Gastroesophageal sphincter (tissue), 4 donors: ENCODE measurements at regions not wholly inside any gene's neighbourhood (a gene's known extent, or its start where the extent isn't known, plus 50 kb on each side); places are given as distances from the start of the nearest gene placed in this dataset.

Source experiments
- ATAC-seq: fragments of 150-250 bp; one replicate; pipeline ENCODE4 v1.9.1; 2016; ENCODE audit warnings: mild to moderate bottlenecking, moderate library complexity
- H3K27ac ChIP-seq, 4 donors: fragments of 200-600 bp; sonication (generic) in 3 of 4; 1 replicate in 3 of 4; 2 replicates in 1 of 4; pipeline ENCODE4 v1.5.1; 2016 to 2019
- H3K27me3 ChIP-seq: fragments of 200-600 bp; sonication (generic); one replicate; pipeline ENCODE4 v1.5.1; 2019
- H3K36me3 ChIP-seq, 2 donors: fragments of 200-600 bp; sonication (generic); one replicate each; pipeline ENCODE4 v1.5.1; 2019; ENCODE audit warnings: control low read depth in 1 of 2
- H3K4me1 ChIP-seq, 3 donors: fragments of 200-600 bp; sonication (generic); 1 replicate in 2 of 3; 2 replicates in 1 of 3; pipeline ENCODE4 v1.5.1; 2016 to 2019; ENCODE audit warnings: control low read depth in 2 of 3
- H3K4me3 ChIP-seq, 2 donors: fragments of 200-600 bp; sonication (generic); one replicate each; pipeline ENCODE4 v1.5.1; 2019; ENCODE audit warnings: mild to moderate bottlenecking in 1 of 2, moderate library complexity in 1 of 2
- H3K9me3 ChIP-seq, 3 donors: fragments of 200-600 bp; sonication (generic); one replicate each; pipeline ENCODE4 v1.5.1; 2017 to 2019; ENCODE audit warnings: control low read depth in 2 of 3
- CTCF ChIP-seq, 4 experiments: fragments of 200-600 bp in 2 of 4; fragments of 450-650 bp in 2 of 4; sonication (generic) in 1 of 4; IDR thresholded peaks; one replicate each; pipeline ENCODE4 v1.5.1; 2017 to 2019; ENCODE audit warnings: antibody characterized with exemption in 4 of 4, mild to moderate bottlenecking in 2 of 4, moderate library complexity in 2 of 4
- EP300 ChIP-seq: sonication (generic); formaldehyde crosslinking; IDR thresholded peaks from one replicate; pipeline ENCODE4 v1.6.1; 2017; ENCODE audit warnings: antibody characterized with exemption, mild to moderate bottlenecking
- POLR2A ChIP-seq, 2 donors: fragments of 450-650 bp; IDR thresholded peaks; one replicate each; pipeline ENCODE4 v1.6.1; 2017; ENCODE audit warnings: antibody characterized with exemption in 2 of 2, mild to moderate bottlenecking in 2 of 2, moderate library complexity in 1 of 2
- POLR2AphosphoS5 ChIP-seq: sonication (generic); formaldehyde crosslinking; IDR thresholded peaks from one replicate; pipeline ENCODE4 v1.6.1; 2017; ENCODE audit warnings: antibody characterized with exemption
- WGBS, 2 donors: methylation state at CpG; one replicate each; pipeline ENCODE4 v1.1.5; 2018; ENCODE audit warnings: low coverage in 1 of 2; 5-methylcytosine and 5-hydroxymethylcytosine counted together

- Histone ChIP-seq H3K27ac (no peak overlapping the region), H3K4me1 (no peaks in the 10 kb centered on the region), H3K27me3 (no peaks in the 10 kb centered on the region), H3K4me3 (no peak overlapping the region), H3K36me3 (no peaks in the 10 kb centered on the region), H3K9me3 (no peaks in the 10 kb centered on the region)
- no peak for ATAC-seq
- whole genome bisulfite sequencing, 2 donors: 71 to 72% methylated on average over 2 of the region's 2 CpGs
- no peak for TF ChIP-seq POLR2AphosphoS5
- TF ChIP-seq CTCF (IDR thresholded peaks at IDR 0.05): no peak
- TF ChIP-seq POLR2A (IDR thresholded peaks at IDR 0.05): no peak
- no peak for TF ChIP-seq EP300
These were observed 102.6 kb upstream of the RRP15 start for GRCh38 chr1:218182455-218182854.

- no peak for TF ChIP-seq POLR2AphosphoS5
- no peak for TF ChIP-seq POLR2A (IDR thresholded peaks at IDR 0.05)
- TF ChIP-seq CTCF (IDR thresholded peaks at IDR 0.05): no peak
- TF ChIP-seq EP300: no peak
- WGBS, 2 donors: 15% methylated on average over 3 of the region's 3 CpGs
- H3K27ac ChIP-seq: no peak overlapping the region
- H3K4me3 ChIP-seq: no peak overlapping the region
- H3K36me3 ChIP-seq: no peaks in the 10 kb centered on the region
- H3K27me3 ChIP-seq: peaks cover 22% of the 10 kb centered on the region
- no peaks in the 10 kb centered on the region for H3K9me3 ChIP-seq
- H3K4me1 ChIP-seq: no peaks in the 10 kb centered on the region
- no peak for ATAC-seq
These were observed 84.1 kb upstream of the RRP15 start for GRCh38 chr1:218200979-218201378.

- no peak overlapping the region for H3K4me3 ChIP-seq
These were observed 83.5 kb upstream of the RRP15 start for GRCh38 chr1:218201601-218202000.

GRCh38 chr1:218205721-218206120, 79.4 kb upstream of the RRP15 start:
- peaks cover 22% of the 10 kb centered on the region for H3K27me3 ChIP-seq
- TF ChIP-seq EP300 (no peak), POLR2A (IDR thresholded peaks at IDR 0.05) (no peak), CTCF (IDR thresholded peaks at IDR 0.05) (no peak), POLR2AphosphoS5 (no peak)
- no peak overlapping the region for H3K4me3 ChIP-seq
- no peaks in the 10 kb centered on the region for H3K9me3 ChIP-seq
- no peak overlapping the region for H3K27ac ChIP-seq
- no peaks in the 10 kb centered on the region for H3K4me1 ChIP-seq
- H3K36me3 ChIP-seq: no peaks in the 10 kb centered on the region
- no peak for ATAC-seq

More at GRCh38 chr1:218201601-218202000, 83.5 kb upstream of the RRP15 start:
- Histone ChIP-seq H3K27ac (no peak overlapping the region), H3K9me3 (no peaks in the 10 kb centered on the region), H3K4me1 (no peaks in the 10 kb centered on the region), H3K27me3 (peaks cover 22% of the 10 kb centered on the region), H3K36me3 (no peaks in the 10 kb centered on the region)
- 47 to 77% methylated on average over 1 of the region's 1 CpG for WGBS, 2 donors
- ATAC-seq: no peak
- no peak for TF ChIP-seq CTCF (IDR thresholded peaks at IDR 0.05)

- no peak overlapping the region for H3K27ac ChIP-seq
- WGBS, 2 donors: 58 to 70% methylated on average over 3 of the region's 3 CpGs
- no peak for TF ChIP-seq POLR2AphosphoS5
- no peak for TF ChIP-seq EP300
- no peak for TF ChIP-seq CTCF (IDR thresholded peaks at IDR 0.05)
- no peak for TF ChIP-seq POLR2A (IDR thresholded peaks at IDR 0.05)
- H3K9me3 ChIP-seq: no peaks in the 10 kb centered on the region
- no peak overlapping the region for H3K4me3 ChIP-seq
- H3K36me3 ChIP-seq: no peaks in the 10 kb centered on the region
- H3K27me3 ChIP-seq: peaks cover 16% of the 10 kb centered on the region
- no peaks in the 10 kb centered on the region for H3K4me1 ChIP-seq
- ATAC-seq: no peak
These were observed 77.9 kb upstream of the RRP15 start for GRCh38 chr1:218207194-218207593.
